ENCODE measurements at regions not wholly inside any gene's neighbourhood (a gene's known extent, or its start where the extent isn't known, plus 50 kb on each side); places are given as distances from the start of the nearest gene placed in this dataset.

GRCh38 chr5:86684222-86684621 lies 66.5 kb downstream of the COX7C start:
- TF ChIP-seq, protein P1, sequence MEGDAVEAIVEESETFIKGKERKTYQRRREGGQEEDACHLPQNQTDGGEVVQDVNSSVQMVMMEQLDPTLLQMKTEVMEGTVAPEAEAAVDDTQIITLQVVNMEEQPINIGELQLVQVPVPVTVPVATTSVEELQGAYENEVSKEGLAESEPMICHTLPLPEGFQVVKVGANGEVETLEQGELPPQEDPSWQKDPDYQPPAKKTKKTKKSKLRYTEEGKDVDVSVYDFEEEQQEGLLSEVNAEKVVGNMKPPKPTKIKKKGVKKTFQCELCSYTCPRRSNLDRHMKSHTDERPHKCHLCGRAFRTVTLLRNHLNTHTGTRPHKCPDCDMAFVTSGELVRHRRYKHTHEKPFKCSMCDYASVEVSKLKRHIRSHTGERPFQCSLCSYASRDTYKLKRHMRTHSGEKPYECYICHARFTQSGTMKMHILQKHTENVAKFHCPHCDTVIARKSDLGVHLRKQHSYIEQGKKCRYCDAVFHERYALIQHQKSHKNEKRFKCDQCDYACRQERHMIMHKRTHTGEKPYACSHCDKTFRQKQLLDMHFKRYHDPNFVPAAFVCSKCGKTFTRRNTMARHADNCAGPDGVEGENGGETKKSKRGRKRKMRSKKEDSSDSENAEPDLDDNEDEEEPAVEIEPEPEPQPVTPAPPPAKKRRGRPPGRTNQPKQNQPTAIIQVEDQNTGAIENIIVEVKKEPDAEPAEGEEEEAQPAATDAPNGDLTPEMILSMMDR (conservative IDR thresholded peaks at IDR 0.05 in 1 of 2, IDR thresholded peaks at IDR 0.05 in 1 of 2; ENCODE audit: low read depth in 1 of 2, low read length in 2 of 2), result no peak
- no peak for TF ChIP-seq EZH2 (IDR thresholded peaks at IDR 0.05; ENCODE audit: low read length, missing control alignments)
